GM23338 (cell line): ENCODE measurements at regions not wholly inside any gene's neighbourhood (a gene's known extent, or its start where the extent isn't known, plus 50 kb on each side); places are given as distances from the start of the nearest gene placed in this dataset.

Source experiments
- ATAC-seq: fragments of 200-7000 bp; cut with Tn5 transposase; 3 replicates; pipeline ENCODE4 v1.9.1; 2020
- DNase-seq: peaks from one replicate; pipeline ENCODE4 v3.0.0-alpha.2; 2015; ENCODE audit warnings: low spot score
- H2AFZ ChIP-seq: fragments of 200-600 bp; sonication (generic); 2 replicates; pipeline ENCODE4 v1.8.0; 2016; ENCODE audit warnings: antibody characterized with exemption, mild to moderate bottlenecking, moderate library complexity
- H3F3A ChIP-seq: fragments of 200-600 bp; sonication (generic); replicated peaks from 2 replicates; pipeline ENCODE4 v1.8.0; 2017; ENCODE audit warnings: antibody characterized with exemption, mixed run types, low read depth
- H3K27ac ChIP-seq: fragments of 200-600 bp; sonication (generic); 2 replicates; pipeline ENCODE4 v1.6.1; 2016; ENCODE audit warnings: low read depth
- H3K27me3 ChIP-seq: fragments of 200-600 bp; sonication (generic); 2 replicates; pipeline ENCODE4 v1.8.0; 2016; ENCODE audit warnings: mild to moderate bottlenecking, mixed run types, moderate library complexity; ENCODE audit not compliant: insufficient read depth
- H3K36me3 ChIP-seq: fragments of 200-600 bp; sonication (generic); 2 replicates; pipeline ENCODE4 v1.8.0; 2016; ENCODE audit warnings: mild to moderate bottlenecking; ENCODE audit not compliant: insufficient read depth
- H3K4me1 ChIP-seq: fragments of 200-600 bp; sonication (generic); 2 replicates; pipeline ENCODE4 v1.8.0; 2016; ENCODE audit warnings: mild to moderate bottlenecking, moderate library complexity; ENCODE audit not compliant: insufficient read depth
- H3K4me2 ChIP-seq: fragments of 200-600 bp; sonication (generic); 2 replicates; pipeline ENCODE4 v1.7.1; 2017; ENCODE audit warnings: mixed run types
- H3K4me3 ChIP-seq: fragments of 200-600 bp; sonication (generic); 2 replicates; pipeline ENCODE4 v1.6.1; 2016; ENCODE audit warnings: mixed run types
- H3K79me2 ChIP-seq: fragments of 200-600 bp; sonication (generic); replicated peaks from 2 replicates; pipeline ENCODE4 v1.8.0; 2017; ENCODE audit warnings: mild to moderate bottlenecking; ENCODE audit not compliant: insufficient read depth
- H3K9me2 ChIP-seq: fragments of 200-600 bp; sonication (generic); 2 replicates; pipeline ENCODE4 v1.8.0; 2017; ENCODE audit not compliant: insufficient read depth
- H4K20me1 ChIP-seq: fragments of 200-600 bp; sonication (generic); replicated peaks from 2 replicates; pipeline ENCODE4 v1.8.0; 2017; ENCODE audit warnings: mild to moderate bottlenecking; ENCODE audit not compliant: insufficient read depth
- H3K27ac Mint-ChIP-seq: 2 replicates; pipeline ENCODE4 v1.8.0; 2020; ENCODE audit warnings: inconsistent platforms, mild to moderate bottlenecking, moderate library complexity, mixed read lengths
- H3K27me3 Mint-ChIP-seq: 3 replicates; pipeline ENCODE4 v1.8.0; 2022; ENCODE audit warnings: low read depth, mild to moderate bottlenecking, moderate library complexity, mixed read lengths, inconsistent platforms; ENCODE audit not compliant: insufficient read depth, poor library complexity
- H3K36me3 Mint-ChIP-seq: 3 replicates; pipeline ENCODE4 v1.8.0; 2021; ENCODE audit warnings: low read depth, mild to moderate bottlenecking, inconsistent platforms, moderate library complexity, mixed read lengths
- H3K4me1 Mint-ChIP-seq: 3 replicates; pipeline ENCODE4 v1.8.0; 2020; ENCODE audit warnings: mild to moderate bottlenecking, inconsistent platforms, mixed read lengths
- H3K4me3 Mint-ChIP-seq: 3 replicates; pipeline ENCODE4 v1.8.0; 2021; ENCODE audit warnings: moderate library complexity, mild to moderate bottlenecking, inconsistent platforms, mixed read lengths
- H3K9me3 Mint-ChIP-seq: 3 replicates; pipeline ENCODE4 v1.8.0; 2020; ENCODE audit warnings: moderate library complexity, mild to moderate bottlenecking, inconsistent platforms, mixed read lengths
- CTCF ChIP-seq, 2 experiments: fragments of 200-600 bp in 1 of 2; sonication (generic) in 1 of 2; conservative IDR thresholded peaks; 2 replicates each; pipeline versions ENCODE4 v1.5.1 to v1.6.1; 2016 to 2017; ENCODE audit warnings: antibody characterized with exemption in 2 of 2, low read depth in 2 of 2, mild to moderate bottlenecking in 2 of 2, moderate library complexity in 1 of 2
- ETS1 ChIP-seq: IDR thresholded peaks from 2 replicates; pipeline ENCODE4 v1.6.1; 2016; ENCODE audit warnings: antibody characterized with exemption
- EZH2 ChIP-seq: fragments of 200-600 bp; sonication (generic); IDR thresholded peaks from one replicate; pipeline ENCODE4 v1.8.0; 2017; ENCODE audit warnings: antibody characterized with exemption, mild to moderate bottlenecking, low read depth; ENCODE audit not compliant: unreplicated experiment
- NANOG ChIP-seq: IDR thresholded peaks from 2 replicates; pipeline ENCODE4 v1.6.1; 2016; ENCODE audit warnings: antibody characterized with exemption, borderline replicate concordance
- REST ChIP-seq: IDR thresholded peaks from one replicate; pipeline ENCODE4 v1.6.1; 2018; ENCODE audit warnings: antibody characterized with exemption; ENCODE audit not compliant: unreplicated experiment
- ZNF114 ChIP-seq: fragments of 250-450 bp; sonication (Bioruptor Pico); IDR thresholded peaks from 2 replicates; pipeline ENCODE4 v1.5.0; 2020; ENCODE audit warnings: mild to moderate bottlenecking, moderate library complexity

- TF ChIP-seq ETS1 (no peak), REST (no peak)
Measured at GRCh38 chr2:186254759-186255158, 231.3 kb upstream of the ZC3H15 start (continued).

- Histone ChIP-seq H3K4me2 (peak overlapping the region; percentile 17; the same call in 1 of the 2 replicates), H3F3A (no peaks in the 10 kb centered on the region), H3K27ac (peak overlapping the region; percentile 45; the same call in 1 of the 2 replicates), H3K79me2 (no peaks in the 10 kb centered on the region), H3K9me2 (no peaks in the 10 kb centered on the region), H3K27me3 (no peaks in the 10 kb centered on the region), H3K4me3 (no peak overlapping the region), H3K4me1 (peaks cover 5% of the 10 kb centered on the region; the same call in 1 of the 2 replicates), H4K20me1 (no peaks in the 10 kb centered on the region), H2AFZ (no peak overlapping the region), H3K36me3 (no peaks in the 10 kb centered on the region)
- Mint-ChIP-seq H3K9me3 (peaks cover 10% of the 10 kb centered on the region; the same call in 2 of the 3 replicates), H3K27ac (peak overlapping the region; percentile 70), H3K27me3 (no peaks in the 10 kb centered on the region), H3K4me3 (peak overlapping the region; percentile 36; the same call in 2 of the 3 replicates), H3K4me1 (peaks cover 6% of the 10 kb centered on the region), H3K36me3 (peaks cover 8% of the 10 kb centered on the region; the same call in 2 of the 3 replicates)
- TF ChIP-seq ZNF114 (CRISPR knock-in tag) (no peak), NANOG (peak; percentile 42; the same call in 1 of the 2 replicates)
- DNase-seq (peak; percentile 94), ATAC-seq (peak; percentile 97)
Measured at GRCh38 chr2:186255823-186256222, 230.2 kb upstream of the ZC3H15 start.

DNA sequence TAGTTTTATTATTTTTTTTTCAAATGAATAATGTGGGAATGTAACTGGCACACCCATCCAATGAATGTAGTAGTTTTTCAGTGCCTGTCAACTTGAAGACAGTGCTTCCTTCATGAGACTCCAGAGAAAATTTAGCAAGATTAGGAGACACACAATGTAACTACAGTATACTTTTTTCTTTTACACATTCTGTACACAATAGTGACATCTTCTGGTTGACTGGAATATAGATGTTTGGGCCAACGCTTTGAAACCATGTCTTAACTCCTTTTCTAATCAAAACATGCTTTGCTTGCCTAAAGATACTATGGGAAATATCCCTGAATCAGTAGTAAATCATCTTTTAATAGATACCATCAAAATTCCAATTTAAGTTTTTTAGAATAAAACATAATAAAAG lies 229.5 kb upstream of the ZC3H15 start:
- H3K27me3 ChIP-seq = no peaks in the 10 kb centered on the region
- DNase-seq = peak; percentile 66
- no peak for TF ChIP-seq EZH2
- TF ChIP-seq CTCF (conservative IDR thresholded peaks at IDR 0.05; ENCODE audit: low read depth in 2 of 2) = peak; percentile 64 to 72
- TF ChIP-seq REST = no peak

More for the DNA sequence above, 229.5 kb upstream of the ZC3H15 start:
- peaks cover 8% of the 10 kb centered on the region; the same call in 2 of the 3 replicates for H3K36me3 Mint-ChIP-seq
- no peak overlapping the region for H3K4me3 Mint-ChIP-seq
- Histone ChIP-seq H3K4me2 (peak overlapping the region; percentile 17; the same call in 1 of the 2 replicates), H3K4me1 (peaks cover 5% of the 10 kb centered on the region; the same call in 1 of the 2 replicates), H3K79me2 (no peaks in the 10 kb centered on the region), H3K4me3 (no peak overlapping the region), H2AFZ (no peak overlapping the region), H3F3A (no peaks in the 10 kb centered on the region), H3K9me2 (no peaks in the 10 kb centered on the region), H3K27ac (no peak overlapping the region), H4K20me1 (no peaks in the 10 kb centered on the region), H3K36me3 (no peaks in the 10 kb centered on the region)
- H3K9me3 Mint-ChIP-seq = peaks cover 10% of the 10 kb centered on the region; the same call in 2 of the 3 replicates
- H3K4me1 Mint-ChIP-seq = peaks cover 8% of the 10 kb centered on the region
- no peak overlapping the region for H3K27ac Mint-ChIP-seq
- ATAC-seq = peak; percentile 75
- no peaks in the 10 kb centered on the region for H3K27me3 Mint-ChIP-seq
